Nephron (organoid): ENCODE measurements at regions not wholly inside any gene's neighbourhood (a gene's known extent, or its start where the extent isn't known, plus 50 kb on each side); places are given as distances from the start of the nearest gene placed in this dataset.

ENCODE experiments used
- H3K27ac Mint-ChIP-seq, 3 experiments: 2 replicates each; pipeline ENCODE4 v1.8.0; 2020; ENCODE audit warnings: mixed read lengths in 3 of 3, mild to moderate bottlenecking in 2 of 3, moderate library complexity in 1 of 3
- H3K27me3 Mint-ChIP-seq: 2 replicates; pipeline ENCODE4 v1.8.0; 2021; ENCODE audit warnings: low read depth, mild to moderate bottlenecking, moderate library complexity, mixed read lengths
- H3K36me3 Mint-ChIP-seq: 2 replicates; pipeline ENCODE4 v1.8.0; 2020; ENCODE audit warnings: low read depth, mixed read lengths
- H3K4me1 Mint-ChIP-seq: 2 replicates; pipeline ENCODE4 v1.8.0; 2020; ENCODE audit warnings: mixed read lengths
- H3K4me3 Mint-ChIP-seq, 3 experiments: 2 replicates each; pipeline ENCODE4 v1.8.0; 2020; ENCODE audit warnings: mild to moderate bottlenecking in 3 of 3, mixed read lengths in 3 of 3, moderate library complexity in 2 of 3
- H3K9me3 Mint-ChIP-seq: 2 replicates; pipeline ENCODE4 v1.8.0; 2020; ENCODE audit warnings: mixed read lengths
- CTCF ChIP-seq, 3 experiments: fragments of 200-600 bp; sonication (generic); IDR thresholded peaks; one replicate each; pipeline ENCODE4 v1.5.0; 2021; ENCODE audit warnings: antibody characterized with exemption in 3 of 3; ENCODE audit not compliant: unreplicated experiment in 3 of 3

- Mint-ChIP-seq H3K9me3 (no peaks in the 10 kb centered on the region), H3K4me1 (no peaks in the 10 kb centered on the region), H3K4me3 (no peak overlapping the region), H3K27me3 (peaks cover 3% of the 10 kb centered on the region), H3K36me3 (no peaks in the 10 kb centered on the region), H3K27ac (no peak overlapping the region)
- TF ChIP-seq CTCF (IDR thresholded peaks at IDR 0.05; ENCODE audit: unreplicated experiment in 3 of 3), result no peak
Measured at GRCh38 chr14:42200957-42201356, 594.3 kb downstream of the LRFN5 start.

DNA sequence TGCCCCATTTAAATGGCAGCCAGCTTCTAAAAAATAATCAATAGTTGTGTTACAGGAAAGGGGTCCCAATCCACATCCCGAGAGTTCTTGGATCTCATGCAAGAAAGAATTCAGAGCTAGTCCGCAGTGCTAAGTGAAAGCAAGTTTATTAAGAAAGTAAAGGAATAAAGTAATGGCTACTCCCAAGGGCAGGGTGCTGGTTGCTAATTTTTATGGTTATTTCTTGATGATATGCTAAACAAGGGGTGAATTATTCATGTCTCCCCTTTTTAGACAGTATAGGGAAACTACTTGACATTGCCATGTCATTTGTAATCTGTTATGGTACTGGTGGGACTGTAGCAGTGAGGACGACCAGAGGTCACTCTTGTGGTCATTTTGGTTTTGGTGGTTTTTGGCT, 591.3 kb downstream of the LRFN5 start:
- Mint-ChIP-seq H3K36me3 (no peaks in the 10 kb centered on the region), H3K27me3 (no peaks in the 10 kb centered on the region), H3K9me3 (no peaks in the 10 kb centered on the region), H3K27ac (no peak overlapping the region), H3K4me1 (peaks cover 8% of the 10 kb centered on the region), H3K4me3 (no peak overlapping the region)
- TF ChIP-seq CTCF (IDR thresholded peaks at IDR 0.05; ENCODE audit: unreplicated experiment in 3 of 3), result no peak

DNA sequence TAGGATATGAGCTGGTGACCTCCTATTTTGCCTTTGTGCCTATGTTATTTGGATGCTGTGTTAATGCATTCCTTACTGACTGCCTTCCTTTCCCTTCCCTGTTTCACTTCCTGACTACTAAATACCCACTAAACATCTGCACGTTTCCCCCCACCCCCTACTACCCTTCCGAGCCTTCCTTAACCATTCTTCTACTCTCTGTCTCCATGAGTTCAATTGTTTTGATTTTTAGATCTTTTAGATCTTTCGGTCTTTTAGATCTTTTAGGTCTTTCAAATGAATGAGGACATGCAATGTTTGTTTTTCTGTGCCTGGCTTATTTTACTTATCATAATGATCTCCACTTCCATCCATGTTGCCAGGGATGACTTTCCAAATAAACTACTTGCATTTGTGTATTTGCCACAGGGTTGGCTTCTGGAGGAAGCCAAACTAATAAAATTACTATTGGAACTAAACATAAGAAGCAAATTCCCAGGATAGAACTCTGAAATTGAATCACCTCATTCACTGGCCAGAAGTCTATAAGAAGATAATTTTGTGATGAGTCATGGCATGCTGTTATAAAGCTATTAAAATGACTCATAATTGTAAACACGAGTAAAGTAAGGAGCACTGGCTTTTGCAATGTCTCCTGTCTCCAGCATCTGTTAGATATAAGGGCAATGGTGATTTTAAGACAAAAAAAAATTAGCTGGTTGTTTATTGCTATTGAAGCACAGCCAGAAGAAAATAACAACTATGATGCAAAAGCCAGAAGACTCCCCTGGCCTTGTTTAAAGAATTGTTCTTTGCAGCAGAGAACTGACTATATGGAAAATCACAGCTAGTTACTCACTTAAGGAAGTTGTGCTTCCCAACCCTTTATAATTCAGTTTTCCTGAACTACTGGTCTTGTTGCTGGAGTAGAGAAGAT, 586.3 kb downstream of the LRFN5 start:
- H3K36me3 Mint-ChIP-seq, result no peaks in the 10 kb centered on the region
- peak overlapping the region in 2 of 3 experiments; percentile 39 to 72 for H3K27ac Mint-ChIP-seq
- no peaks in the 10 kb centered on the region for H3K9me3 Mint-ChIP-seq
- H3K4me3 Mint-ChIP-seq, result no peak overlapping the region
- no peak for TF ChIP-seq CTCF (IDR thresholded peaks at IDR 0.05; ENCODE audit: unreplicated experiment in 3 of 3)
- H3K27me3 Mint-ChIP-seq, result no peaks in the 10 kb centered on the region
- H3K4me1 Mint-ChIP-seq, result peaks cover 11% of the 10 kb centered on the region

DNA sequence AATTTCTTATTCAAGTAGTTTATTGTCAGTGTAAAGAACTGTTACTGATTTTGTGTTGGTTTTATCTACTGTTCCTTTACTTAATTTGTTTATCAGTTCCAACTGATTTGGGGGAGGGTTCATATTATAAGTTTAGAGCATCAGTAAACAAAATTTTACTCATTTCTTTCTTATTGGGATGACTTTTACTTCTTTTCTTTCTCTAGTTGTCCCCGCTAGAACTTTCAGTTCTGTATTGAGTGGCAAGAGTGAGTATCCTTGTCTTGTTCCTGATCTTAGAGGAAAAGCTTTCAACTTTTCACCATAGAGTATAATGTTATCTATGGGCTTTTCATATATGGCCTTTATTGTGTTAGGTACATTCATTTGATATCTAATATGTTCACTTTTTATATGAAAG, 584.1 kb downstream of the LRFN5 start:
- H3K27me3 Mint-ChIP-seq, result no peaks in the 10 kb centered on the region
- H3K4me3 Mint-ChIP-seq, result no peak overlapping the region
- H3K36me3 Mint-ChIP-seq, result no peaks in the 10 kb centered on the region
- no peak for TF ChIP-seq CTCF (IDR thresholded peaks at IDR 0.05; ENCODE audit: unreplicated experiment in 3 of 3)
- H3K4me1 Mint-ChIP-seq, result peaks cover 11% of the 10 kb centered on the region
- peaks cover 2% of the 10 kb centered on the region for H3K9me3 Mint-ChIP-seq
- no peak overlapping the region for H3K27ac Mint-ChIP-seq

DNA sequence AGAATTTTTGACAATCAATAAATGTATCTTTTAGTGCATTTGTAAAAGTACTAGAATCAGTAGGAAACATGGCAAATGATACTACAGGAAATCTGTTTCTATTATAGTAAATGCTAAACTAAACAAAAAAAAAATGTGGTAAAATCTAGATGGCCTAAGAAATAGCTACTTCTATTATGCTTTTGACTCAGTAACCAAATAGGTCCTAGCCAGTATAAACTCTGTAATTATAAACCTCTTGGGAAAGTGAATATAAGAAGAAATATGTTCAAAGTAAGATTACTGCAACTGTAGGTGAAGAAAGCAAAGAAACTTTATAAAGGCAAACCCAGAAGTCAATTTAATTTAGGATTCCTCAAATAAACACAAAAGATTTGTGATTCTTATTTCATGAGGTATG, 581.2 kb downstream of the LRFN5 start:
- TF ChIP-seq CTCF (IDR thresholded peaks at IDR 0.05; ENCODE audit: unreplicated experiment in 3 of 3), result no peak
- H3K4me3 Mint-ChIP-seq, result no peak overlapping the region
- peaks cover 7% of the 10 kb centered on the region for H3K4me1 Mint-ChIP-seq
- H3K9me3 Mint-ChIP-seq, result peaks cover 2% of the 10 kb centered on the region
- H3K36me3 Mint-ChIP-seq, result no peaks in the 10 kb centered on the region
- no peaks in the 10 kb centered on the region for H3K27me3 Mint-ChIP-seq
- no peak overlapping the region for H3K27ac Mint-ChIP-seq

- no peak overlapping the region for H3K4me3 Mint-ChIP-seq
- H3K4me1 Mint-ChIP-seq, result peaks cover 4% of the 10 kb centered on the region
- no peaks in the 10 kb centered on the region for H3K27me3 Mint-ChIP-seq
- TF ChIP-seq CTCF (IDR thresholded peaks at IDR 0.05; ENCODE audit: unreplicated experiment in 3 of 3), result no peak
- H3K9me3 Mint-ChIP-seq, result peaks cover 2% of the 10 kb centered on the region
- H3K36me3 Mint-ChIP-seq, result no peaks in the 10 kb centered on the region
- no peak overlapping the region for H3K27ac Mint-ChIP-seq
Measured at GRCh38 chr14:42185718-42186117, 579.0 kb downstream of the LRFN5 start.
